Karpas-422 (cell line): ENCODE measurements at regions not wholly inside any gene's neighbourhood (a gene's known extent, or its start where the extent isn't known, plus 50 kb on each side); places are given as distances from the start of the nearest gene placed in this dataset.

ENCODE experiments used
- DNase-seq: peaks from one replicate; pipeline ENCODE4 v3.0.0-alpha.2; 2015
- H2AFZ ChIP-seq: fragments of 200-600 bp; sonication (generic); 2 replicates; pipeline ENCODE4 v1.6.1; 2014; ENCODE audit warnings: antibody characterized with exemption, low read length, mixed read lengths
- H3K27ac ChIP-seq: fragments of 200-600 bp; sonication (generic); 2 replicates; pipeline ENCODE4 v1.5.1; 2014; ENCODE audit warnings: mild to moderate bottlenecking, low read length, moderate library complexity
- H3K27me3 ChIP-seq: fragments of 200-600 bp; sonication (generic); 2 replicates; pipeline ENCODE4 v1.6.1; 2014; ENCODE audit warnings: low read length, mixed read lengths
- H3K36me3 ChIP-seq: fragments of 200-600 bp; sonication (generic); 2 replicates; pipeline ENCODE4 v1.6.1; 2014; ENCODE audit warnings: low read length, mixed read lengths; ENCODE audit not compliant: insufficient read depth
- H3K4me1 ChIP-seq: fragments of 200-600 bp; sonication (generic); 2 replicates; pipeline ENCODE4 v1.6.1; 2014; ENCODE audit warnings: mild to moderate bottlenecking, low read length, mixed read lengths
- H3K4me2 ChIP-seq: fragments of 200-600 bp; sonication (generic); 2 replicates; pipeline ENCODE4 v1.6.1; 2014; ENCODE audit warnings: low read length, low read depth, mild to moderate bottlenecking; ENCODE audit not compliant: poor library complexity, severe bottlenecking
- H3K4me3 ChIP-seq: fragments of 200-600 bp; sonication (generic); 2 replicates; pipeline ENCODE4 v1.5.1; 2014; ENCODE audit warnings: mild to moderate bottlenecking, antibody characterized with exemption, low read length, mixed read lengths
- H3K79me2 ChIP-seq: fragments of 200-600 bp; sonication (generic); 2 replicates; pipeline ENCODE4 v1.6.1; 2014; ENCODE audit warnings: mild to moderate bottlenecking, low read length, mixed read lengths
- H3K9ac ChIP-seq: fragments of 200-600 bp; sonication (generic); 2 replicates; pipeline ENCODE4 v1.6.0; 2014; ENCODE audit warnings: low read length
- H3K9me2 ChIP-seq: fragments of 200-600 bp; sonication (generic), shearing (Covaris generic); replicated peaks from 2 replicates; pipeline ENCODE4 v1.6.0; 2014; ENCODE audit warnings: mild to moderate bottlenecking, low read length, moderate library complexity; ENCODE audit not compliant: insufficient read depth
- H3K9me3 ChIP-seq: fragments of 300-700, 200-600 bp; sonication (generic); 2 replicates; pipeline ENCODE4 v1.6.1; 2014; ENCODE audit warnings: low read length, mixed read lengths
- H4K20me1 ChIP-seq: fragments of 200-600 bp; sonication (generic); 2 replicates; pipeline ENCODE4 v1.6.1; 2014; ENCODE audit warnings: mild to moderate bottlenecking, antibody characterized with exemption, low read length, low read depth; ENCODE audit not compliant: insufficient read depth

- Histone ChIP-seq H3K4me1 (no peaks in the 10 kb centered on the region), H3K4me3 (no peak overlapping the region), H3K9me2 (no peaks in the 10 kb centered on the region)
Observed at GRCh38 chr1:198373376-198373775, 167.1 kb downstream of the ATP6V1G3 start.

More at GRCh38 chr1:198373376-198373775, 167.1 kb downstream of the ATP6V1G3 start:
- Histone ChIP-seq H3K36me3 (peaks cover 7% of the 10 kb centered on the region; the same call in 1 of the 2 replicates), H3K27me3 (no peaks in the 10 kb centered on the region), H3K9me3 (peaks cover 21% of the 10 kb centered on the region), H3K9ac (no peak overlapping the region), H4K20me1 (no peaks in the 10 kb centered on the region), H2AFZ (no peak overlapping the region), H3K79me2 (no peaks in the 10 kb centered on the region), H3K27ac (no peak overlapping the region), H3K4me2 (no peak overlapping the region)
- no peak for DNase-seq
